HG02642 (cell line): ENCODE measurements at regions not wholly inside any gene's neighbourhood (a gene's known extent, or its start where the extent isn't known, plus 50 kb on each side); places are given as distances from the start of the nearest gene placed in this dataset.
A peak's percentile ranks its signal among the peaks of the same experiment; 100 is the strongest.

ENCODE experiments used
- ATAC-seq: cut with Tn5 transposase; IDR thresholded peaks from one replicate; pipeline ENCODE4 v1.9.1; 2021; ENCODE audit warnings: mild to moderate bottlenecking; ENCODE audit not compliant: unreplicated experiment, poor library complexity

DNA sequence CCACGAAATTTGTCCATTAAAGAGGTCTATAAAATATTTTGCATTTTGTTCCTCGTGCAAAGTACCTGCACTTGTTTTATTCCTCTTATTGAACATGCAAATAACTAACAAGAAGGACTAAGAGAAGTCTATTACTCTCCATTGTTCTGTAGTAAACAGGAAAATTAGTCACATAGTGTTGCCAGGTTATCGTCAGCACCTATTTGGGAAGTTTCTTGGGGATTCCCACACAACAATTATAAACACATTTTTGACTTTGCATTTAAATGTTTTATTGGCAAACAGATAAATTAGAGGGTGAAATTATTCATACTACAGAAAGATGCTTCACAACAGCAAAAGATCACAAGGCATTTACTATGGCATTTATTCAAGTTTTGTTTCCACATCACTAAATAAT, 174.5 kb downstream of the ZC3H11B start:
- no peak for ATAC-seq

DNA sequence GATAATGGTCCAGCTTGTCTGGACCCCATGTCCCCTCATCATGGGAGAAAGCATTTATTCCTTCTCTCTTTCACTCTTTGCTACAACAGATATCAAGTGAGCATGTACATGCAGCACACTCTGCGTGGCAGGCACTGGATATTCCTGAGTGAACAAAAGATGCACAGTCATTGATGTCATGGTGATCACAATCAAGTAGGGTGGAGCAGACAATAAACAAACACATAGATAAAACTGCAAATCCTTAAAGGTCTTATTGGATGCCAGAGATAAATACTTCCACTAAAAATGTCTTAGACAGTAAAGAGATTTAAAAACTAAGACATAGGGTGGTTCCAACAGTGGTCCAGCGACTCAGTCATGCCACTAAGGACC, 178.0 kb downstream of the ZC3H11B start:
- ATAC-seq, result no peak

DNA sequence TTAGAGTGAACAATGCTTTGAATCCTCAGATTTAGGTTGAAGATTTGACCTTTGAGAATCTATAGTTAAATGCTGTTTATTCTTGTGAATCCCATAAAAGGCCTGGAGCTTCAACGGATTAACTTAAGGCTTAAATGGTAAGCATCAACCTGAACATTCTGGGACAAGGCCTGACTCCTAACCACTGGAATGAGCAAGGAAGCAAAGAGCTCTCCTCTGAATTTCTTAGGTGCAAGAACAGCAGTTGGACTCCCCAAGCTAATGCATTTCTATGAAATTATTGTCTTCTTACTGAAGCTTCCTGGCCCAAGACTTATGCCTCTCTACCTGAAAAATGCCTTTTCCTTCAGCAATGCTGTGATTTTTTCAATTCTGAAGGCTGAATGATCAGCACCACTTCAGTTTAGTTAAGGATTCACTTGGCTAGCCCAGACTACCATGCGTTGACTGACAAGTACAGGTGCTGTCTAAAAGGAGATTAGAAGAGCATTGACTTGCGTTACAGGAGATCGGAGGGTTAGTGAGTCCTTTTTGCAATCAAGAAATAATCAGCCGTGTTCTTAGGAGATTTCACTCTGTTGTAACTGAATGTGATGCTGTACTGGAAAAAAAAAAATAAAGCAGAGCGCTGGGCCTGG, 178.5 kb downstream of the ZC3H11B start:
- no peak for ATAC-seq

DNA sequence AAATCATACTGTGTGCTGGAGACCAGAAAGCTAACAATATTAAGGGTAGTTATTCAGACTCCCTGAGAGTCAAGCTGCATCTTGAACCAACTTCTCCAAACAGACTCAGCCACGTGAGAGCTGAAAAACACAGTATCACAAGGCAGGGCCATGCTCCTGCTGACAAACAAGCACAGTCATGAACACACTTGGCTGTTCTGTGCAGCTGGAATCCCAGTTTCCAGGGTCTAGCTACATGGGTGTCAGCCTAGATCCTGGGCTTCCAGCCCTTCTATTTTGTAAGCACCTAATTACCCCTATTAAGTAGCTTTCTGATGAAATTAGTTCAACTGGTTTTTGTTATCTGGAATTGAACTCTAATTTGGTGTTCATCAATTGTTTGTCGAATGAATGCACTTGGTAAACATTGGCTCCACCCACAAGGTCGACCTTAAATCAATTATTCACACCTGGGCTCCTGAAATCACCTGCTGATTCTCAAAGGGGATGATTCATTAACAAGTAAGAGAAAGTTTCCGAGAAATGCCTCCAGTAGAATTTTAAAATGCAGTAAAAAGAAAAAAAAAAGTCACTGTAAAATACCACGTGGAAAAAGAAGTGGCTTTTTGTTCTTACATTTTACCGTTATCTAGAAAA, 179.3 kb downstream of the ZC3H11B start:
- ATAC-seq, result no peak

DNA sequence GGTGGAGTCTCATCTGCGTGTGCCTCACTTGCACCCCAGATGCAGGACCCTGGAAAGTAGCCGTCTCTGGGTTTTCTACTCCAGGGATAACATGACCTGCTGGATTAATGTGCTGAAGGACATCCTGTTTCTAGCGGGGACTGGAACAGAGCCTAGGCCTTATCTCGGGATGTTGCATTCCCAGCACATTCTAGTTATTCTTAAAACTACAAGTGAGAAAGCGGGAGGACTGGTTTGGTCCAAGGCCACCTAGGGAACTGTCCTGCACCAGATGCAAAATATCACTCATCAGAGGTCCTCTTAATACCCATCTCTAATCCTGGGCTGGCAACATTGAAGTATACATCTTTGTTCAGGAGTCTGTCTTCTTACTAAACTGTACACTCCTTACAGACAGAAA, 179.9 kb downstream of the ZC3H11B start:
- no peak for ATAC-seq

DNA sequence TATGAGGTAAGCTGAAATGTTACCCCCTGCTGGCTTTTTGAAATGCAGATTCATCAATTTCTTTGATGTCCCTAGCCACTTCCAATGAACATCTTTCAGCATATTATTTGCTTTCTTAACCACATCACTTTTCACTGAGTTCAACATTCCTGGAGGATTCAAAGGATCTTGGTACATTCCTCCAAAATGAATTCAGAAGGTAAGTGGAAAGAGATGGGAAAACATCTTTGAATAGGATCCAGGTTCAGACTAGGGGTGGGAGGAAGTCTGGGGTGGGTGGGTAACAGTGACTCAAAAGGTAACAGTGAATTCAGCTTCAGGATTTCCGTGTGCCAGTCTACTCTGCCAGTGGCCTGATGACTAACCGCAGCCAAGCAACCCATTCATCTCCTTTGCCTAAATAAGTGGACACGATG, 180.7 kb downstream of the ZC3H11B start:
- no peak for ATAC-seq

DNA sequence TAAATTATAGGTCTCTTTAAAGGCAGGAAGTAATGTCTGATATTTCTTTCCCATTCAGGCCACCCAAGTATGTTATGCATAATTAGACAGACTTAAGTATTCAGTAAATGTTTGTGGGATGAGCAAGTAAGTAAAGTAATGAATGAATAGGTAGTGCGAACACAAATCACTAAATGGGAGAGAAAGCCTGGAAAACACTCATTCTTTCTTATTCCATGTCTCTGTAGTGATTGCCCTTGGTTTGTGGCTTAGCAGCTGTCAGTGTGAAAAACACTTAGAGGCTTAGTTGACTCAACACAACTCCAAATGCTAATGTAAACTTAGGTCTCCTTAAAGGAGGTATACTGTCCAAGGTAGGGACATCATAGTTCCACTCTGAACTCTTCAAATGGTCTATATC, 182.5 kb downstream of the ZC3H11B start:
- ATAC-seq, result no peak

DNA sequence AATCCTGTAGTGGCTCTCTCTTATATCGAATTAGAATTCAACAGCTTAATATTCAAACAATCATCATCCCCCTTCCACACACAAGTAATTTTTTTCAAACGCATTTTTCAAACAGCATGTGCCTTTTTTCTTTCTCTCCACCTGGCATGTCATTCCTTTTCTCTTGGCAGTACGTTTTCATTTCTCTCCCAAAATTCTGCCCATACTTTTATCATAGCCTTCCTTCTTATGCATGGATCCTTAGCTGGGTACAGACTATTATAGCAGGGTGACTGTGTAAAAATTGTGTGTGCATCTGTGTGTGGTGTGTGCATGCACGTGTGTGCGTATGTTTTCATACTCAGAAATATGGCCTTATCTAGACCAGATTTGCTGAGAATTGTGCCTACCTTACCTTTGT, 184.3 kb downstream of the ZC3H11B start:
- ATAC-seq, result no peak

DNA sequence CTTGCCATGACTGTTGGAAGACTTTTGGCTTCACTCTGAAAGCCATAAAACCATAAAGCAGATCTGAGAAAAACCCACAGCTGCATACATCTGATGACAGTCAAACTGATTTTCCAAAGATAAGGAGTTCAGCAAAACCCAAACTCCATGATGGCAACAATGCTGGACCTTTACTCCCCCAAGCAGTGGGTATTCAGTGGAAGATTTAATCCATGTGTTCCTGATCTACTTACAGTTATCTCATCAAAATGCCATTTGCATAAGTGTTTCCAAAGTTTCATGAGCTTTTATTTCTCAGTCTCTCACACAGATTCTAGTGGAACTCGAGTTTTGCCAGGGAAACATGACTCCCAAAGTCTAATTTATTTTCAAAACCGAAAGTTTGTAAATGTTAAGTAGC, 184.9 kb downstream of the ZC3H11B start:
- ATAC-seq, result no peak

DNA sequence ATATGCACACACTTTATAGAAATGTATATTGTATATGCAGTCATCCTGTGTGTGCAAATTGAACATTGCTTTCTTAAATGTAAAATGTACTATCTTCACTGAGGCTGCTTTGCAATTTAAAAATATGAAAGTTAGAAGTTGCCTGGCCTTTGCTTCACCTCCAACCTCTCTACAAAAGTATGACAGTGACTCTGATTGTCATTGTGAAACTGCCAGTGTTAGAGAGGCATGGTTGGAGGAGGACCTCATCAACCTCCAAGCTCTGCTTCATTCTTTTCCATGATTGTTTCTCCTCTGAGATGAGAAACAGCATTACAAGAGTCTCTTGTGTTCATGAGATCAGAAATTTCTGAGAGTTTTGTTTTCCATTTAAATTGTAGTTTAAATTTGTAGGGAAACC, 185.5 kb downstream of the ZC3H11B start:
- ATAC-seq, result peak; percentile 69

DNA sequence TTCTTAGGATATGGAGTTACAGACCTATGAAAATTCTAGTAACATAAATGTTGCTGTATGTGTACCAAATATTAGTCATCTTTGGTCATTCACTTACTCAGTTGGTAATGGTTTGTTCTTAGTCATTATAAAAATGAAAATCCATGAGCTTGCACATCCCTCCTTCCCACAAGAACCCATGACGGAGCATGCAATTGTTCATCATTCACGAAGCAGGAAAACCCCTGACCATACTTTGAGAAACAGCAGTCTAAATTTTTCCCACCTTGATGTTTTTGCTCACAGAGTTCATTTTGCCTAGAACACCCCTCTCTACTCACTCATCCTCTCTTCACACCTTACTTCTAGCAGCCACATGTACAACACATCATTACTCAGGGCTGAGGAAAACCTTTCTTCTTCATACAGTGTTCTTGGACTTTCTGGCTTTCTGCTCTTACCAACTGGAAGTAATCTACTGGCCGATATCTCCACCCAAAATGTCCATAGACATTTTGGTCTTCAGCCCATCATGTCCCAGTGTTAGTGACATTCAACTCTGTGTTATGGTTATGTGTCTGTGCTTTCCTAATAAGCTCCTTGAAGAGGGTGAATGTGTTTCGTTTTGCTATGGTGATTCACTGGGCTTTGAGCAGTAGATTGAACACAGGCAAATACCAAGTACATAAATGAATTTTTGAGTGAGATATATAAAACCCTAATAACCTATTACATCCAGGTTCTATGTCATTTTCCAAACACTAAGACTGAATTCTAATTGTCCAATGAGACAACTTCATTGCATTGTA, 189.9 kb downstream of the ZC3H11B start:
- peak; percentile 61 for ATAC-seq

DNA sequence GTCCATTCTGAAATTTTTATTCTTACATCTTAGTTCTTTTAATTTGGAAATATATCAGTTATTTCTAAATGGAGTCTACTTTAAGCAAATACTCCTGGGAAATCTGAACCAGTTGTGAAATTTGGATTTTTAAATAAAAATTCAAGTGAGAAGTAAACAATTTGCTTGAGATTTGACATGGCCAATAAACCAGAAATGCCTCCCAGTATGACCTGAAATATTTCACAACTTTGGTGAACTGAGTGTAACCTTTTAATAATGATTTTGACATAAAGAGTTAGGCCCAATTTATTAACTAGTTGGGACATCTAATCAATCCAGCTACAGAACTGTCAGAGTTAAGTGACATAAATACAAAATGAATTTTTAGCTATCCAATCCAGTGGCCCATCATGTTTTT, 192.0 kb downstream of the ZC3H11B start:
- ATAC-seq, result no peak

DNA sequence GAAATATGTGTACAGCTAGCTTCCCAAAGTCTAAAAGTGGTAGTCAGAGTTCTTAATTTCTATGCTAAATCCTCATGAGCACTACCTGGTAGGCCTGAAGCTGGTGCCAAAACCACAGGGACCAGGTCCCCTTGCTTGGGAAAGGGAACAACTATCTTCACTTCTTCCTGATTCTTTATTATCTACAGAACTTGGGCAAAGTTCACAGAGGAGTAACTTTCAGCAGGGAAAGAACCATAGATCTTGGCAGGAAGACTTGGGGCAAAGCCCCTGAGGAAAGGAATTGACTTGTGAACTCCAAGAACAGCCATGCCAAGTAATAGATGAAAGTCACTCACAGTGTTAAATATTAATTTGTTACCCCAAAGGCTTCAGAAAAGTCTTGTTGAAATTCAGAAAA, 193.0 kb downstream of the ZC3H11B start:
- ATAC-seq, result no peak

DNA sequence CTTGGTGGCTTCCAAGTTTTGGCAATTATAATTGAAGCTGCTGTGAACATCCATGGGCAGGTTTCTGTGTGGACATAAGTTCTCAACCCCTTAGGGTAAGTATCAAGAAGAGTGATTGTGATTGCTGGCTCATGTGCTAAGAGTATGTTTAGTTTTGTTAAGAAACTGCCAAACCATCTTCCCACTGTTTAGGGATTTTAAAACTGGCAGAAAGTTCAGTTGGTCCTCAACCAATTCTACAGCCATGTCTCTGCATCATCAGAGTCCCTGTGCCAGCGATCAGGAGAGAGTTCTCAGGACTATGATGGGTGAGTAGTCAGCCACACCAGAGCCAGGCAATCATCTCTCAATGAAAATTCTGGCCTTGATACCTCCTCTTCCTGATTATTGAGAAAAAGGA, 193.8 kb downstream of the ZC3H11B start:
- no peak for ATAC-seq

DNA sequence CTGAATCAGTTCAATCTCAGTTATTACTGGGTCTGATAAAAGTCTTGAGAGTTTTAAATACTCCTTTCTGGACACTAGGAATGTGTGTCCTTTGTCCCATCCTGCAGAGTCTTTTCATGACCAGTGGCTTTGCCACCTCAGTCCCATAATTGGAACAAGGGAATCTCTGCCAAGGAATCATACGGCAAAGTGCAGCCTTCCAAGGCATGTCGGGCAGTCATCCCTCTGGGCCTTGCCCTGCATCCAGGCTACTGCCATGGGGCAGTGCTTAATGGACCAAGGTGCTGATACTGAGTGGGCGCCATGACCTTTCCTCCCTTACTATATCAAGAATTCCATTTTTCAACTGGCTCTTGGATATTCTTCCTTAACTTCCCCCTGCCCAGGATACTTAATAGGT, 195.3 kb downstream of the ZC3H11B start:
- no peak for ATAC-seq

DNA sequence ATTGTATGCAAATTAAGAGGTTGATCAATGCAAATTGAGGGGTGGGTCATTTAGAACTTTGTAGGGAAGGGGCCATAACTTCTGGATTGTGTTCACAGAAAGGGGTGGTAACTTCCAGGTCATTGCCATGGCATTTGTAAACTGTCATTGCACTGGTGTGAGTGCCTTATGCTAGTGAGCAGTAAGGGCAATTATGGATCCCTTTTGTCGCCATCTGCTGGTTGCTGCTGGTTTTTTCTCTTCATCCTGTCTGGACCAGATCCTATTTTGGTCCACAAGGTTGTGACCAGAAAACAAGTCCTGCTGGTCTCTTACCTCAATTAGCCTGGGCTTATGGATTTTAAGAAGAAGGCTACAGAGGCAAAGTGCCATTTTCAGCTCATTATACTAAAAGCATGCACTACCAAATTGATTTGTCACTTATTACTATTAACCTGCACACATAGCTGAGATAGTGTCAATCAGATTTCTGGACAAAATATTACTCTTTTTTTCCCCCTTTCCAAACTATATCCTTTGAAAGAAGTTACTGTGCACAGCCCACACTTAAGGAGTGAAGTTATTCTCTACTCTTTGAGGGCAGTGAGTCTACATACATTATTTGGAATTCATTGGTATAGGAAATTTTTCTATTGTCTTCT, 196.2 kb downstream of the ZC3H11B start:
- peak; percentile 95 for ATAC-seq

DNA sequence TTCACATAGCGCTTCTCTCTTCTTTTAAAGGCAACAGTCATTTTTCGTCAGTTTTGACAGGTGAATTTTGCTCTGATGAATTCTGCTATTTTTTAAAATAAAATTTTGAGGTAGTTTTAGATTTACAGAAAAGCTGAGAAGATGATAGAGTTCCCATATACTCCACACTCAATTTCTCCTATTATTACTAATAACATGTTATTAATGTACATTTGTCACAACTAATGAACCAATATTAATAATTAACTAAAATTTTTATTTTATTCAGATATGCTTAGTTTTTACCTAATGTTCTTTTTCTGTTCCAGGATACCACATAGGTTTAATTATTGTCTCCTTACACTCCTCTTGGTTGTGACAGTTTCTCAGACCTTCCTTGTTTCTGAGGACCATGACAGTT, 197.0 kb downstream of the ZC3H11B start:
- ATAC-seq, result no peak

DNA sequence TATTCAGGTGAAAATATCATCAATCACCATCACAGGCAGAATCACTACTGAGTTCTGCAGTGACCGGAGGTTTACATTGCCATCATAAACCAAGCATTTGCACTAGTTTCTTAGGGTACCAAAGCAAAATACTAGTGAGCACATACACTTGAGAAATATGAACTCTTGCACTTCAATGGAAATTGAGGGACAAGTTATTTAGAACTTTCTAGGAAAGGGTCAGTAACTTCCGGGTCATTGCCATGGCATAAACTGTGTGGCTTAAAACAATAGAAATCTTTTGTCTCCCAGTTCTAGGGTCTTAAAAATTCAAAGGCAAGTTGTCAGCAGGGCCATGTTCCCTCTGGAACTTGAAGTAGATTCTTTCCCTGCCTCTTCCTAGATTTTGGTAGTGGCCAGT, 197.5 kb downstream of the ZC3H11B start:
- no peak for ATAC-seq

DNA sequence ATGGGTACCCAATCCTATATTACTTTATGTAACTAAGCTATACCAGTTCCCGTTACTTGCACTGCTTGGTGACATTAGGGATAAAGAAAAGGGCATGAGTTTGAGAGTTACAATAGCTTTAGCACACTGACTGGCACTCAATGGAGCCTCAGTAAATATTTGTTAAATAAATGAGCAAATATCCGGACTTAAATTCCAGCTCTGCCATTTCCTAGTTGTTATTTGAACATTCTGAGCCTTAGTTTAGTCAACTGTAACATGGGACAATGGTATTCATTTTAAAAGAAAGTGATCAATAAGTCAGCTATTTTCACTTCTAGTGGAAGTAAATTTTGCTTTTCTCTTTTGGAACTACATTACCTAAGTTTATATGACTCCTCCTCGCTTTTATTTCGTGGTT, 198.7 kb downstream of the ZC3H11B start:
- ATAC-seq, result no peak

DNA sequence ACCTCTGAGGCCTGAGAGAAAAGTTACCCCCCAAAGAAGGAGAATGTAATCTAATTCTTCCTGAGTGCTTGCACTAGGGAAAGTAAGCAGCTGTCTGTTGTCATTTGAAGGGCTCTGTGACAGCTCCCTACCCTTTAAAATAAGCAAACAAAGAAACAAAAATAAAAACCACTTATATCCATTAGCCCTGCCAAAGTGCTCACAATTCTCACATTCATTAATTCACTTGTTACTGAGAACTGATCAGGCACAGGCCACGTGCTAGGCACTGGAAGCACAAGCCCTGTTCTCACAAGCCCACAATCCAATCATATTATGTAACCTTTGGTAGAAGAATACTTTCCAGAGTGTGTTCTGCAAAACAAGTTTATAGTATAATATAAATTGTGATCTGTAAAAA, 199.4 kb downstream of the ZC3H11B start:
- ATAC-seq, result no peak

DNA sequence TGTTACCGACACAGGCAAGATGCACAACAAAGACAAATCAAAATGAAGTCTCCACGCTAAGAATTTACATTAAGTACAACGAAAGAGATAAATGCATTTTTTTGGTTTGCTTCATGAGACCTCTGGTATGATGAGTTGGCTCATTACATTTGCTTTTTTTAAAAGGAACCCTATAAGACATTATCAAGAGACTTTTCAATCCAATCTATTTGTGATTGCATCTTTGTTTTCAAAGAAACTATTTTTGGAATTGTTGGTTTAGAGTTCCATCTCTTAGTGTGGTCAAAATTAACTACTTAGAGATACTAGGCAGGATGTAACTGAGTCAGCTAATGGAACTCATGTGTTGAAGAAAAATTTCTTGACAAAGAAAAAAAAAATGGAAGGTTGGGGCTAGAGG, 200.1 kb downstream of the ZC3H11B start:
- ATAC-seq, result no peak
